Endothelial cell (in vitro differentiated cells): ENCODE measurements at regions not wholly inside any gene's neighbourhood (a gene's known extent, or its start where the extent isn't known, plus 50 kb on each side); places are given as distances from the start of the nearest gene placed in this dataset.

ENCODE experiments used
- DNase-seq: peaks from one replicate; pipeline ENCODE4 v3.0.0; 2021; ENCODE audit warnings: low spot score
- H3K27ac Mint-ChIP-seq: one replicate; pipeline ENCODE4 v1.8.0; 2021; ENCODE audit warnings: mixed read lengths, inconsistent platforms; ENCODE audit not compliant: unreplicated experiment
- H3K27me3 Mint-ChIP-seq: one replicate; pipeline ENCODE4 v1.8.0; 2021; ENCODE audit warnings: mild to moderate bottlenecking, moderate library complexity, mixed read lengths, inconsistent platforms; ENCODE audit not compliant: unreplicated experiment
- H3K36me3 Mint-ChIP-seq: one replicate; pipeline ENCODE4 v1.8.0; 2021; ENCODE audit warnings: mild to moderate bottlenecking, low read depth, mixed read lengths, inconsistent platforms; ENCODE audit not compliant: unreplicated experiment
- H3K4me1 Mint-ChIP-seq: one replicate; pipeline ENCODE4 v1.8.0; 2021; ENCODE audit warnings: mild to moderate bottlenecking, mixed read lengths, inconsistent platforms; ENCODE audit not compliant: unreplicated experiment
- H3K4me3 Mint-ChIP-seq: one replicate; pipeline ENCODE4 v1.8.0; 2021; ENCODE audit warnings: mild to moderate bottlenecking, mixed read lengths, inconsistent platforms; ENCODE audit not compliant: unreplicated experiment
- H3K9me3 Mint-ChIP-seq: one replicate; pipeline ENCODE4 v1.8.0; 2021; ENCODE audit warnings: mixed read lengths, inconsistent platforms; ENCODE audit not compliant: unreplicated experiment
- CTCF ChIP-seq: fragments of 200-600 bp; sonication (generic); IDR thresholded peaks from one replicate; pipeline ENCODE4 v1.5.0; 2021; ENCODE audit warnings: antibody characterized with exemption; ENCODE audit not compliant: unreplicated experiment

GRCh38 chr4:159497936-159498335 lies 395.1 kb downstream of the RAPGEF2 start:
- no peaks in the 10 kb centered on the region for H3K36me3 Mint-ChIP-seq
- no peak overlapping the region for H3K4me3 Mint-ChIP-seq
- H3K4me1 Mint-ChIP-seq, result no peaks in the 10 kb centered on the region
- H3K9me3 Mint-ChIP-seq, result peaks cover 6% of the 10 kb centered on the region
- DNase-seq, result no peak
- TF ChIP-seq CTCF, result no peak
- H3K27me3 Mint-ChIP-seq, result peaks cover 3% of the 10 kb centered on the region
- H3K27ac Mint-ChIP-seq, result no peak overlapping the region

GRCh38 chr4:159498446-159499115 lies 395.7 kb downstream of the RAPGEF2 start:
- Mint-ChIP-seq H3K4me3 (no peak overlapping the region), H3K27ac (no peak overlapping the region), H3K4me1 (no peaks in the 10 kb centered on the region), H3K9me3 (no peaks in the 10 kb centered on the region), H3K36me3 (no peaks in the 10 kb centered on the region), H3K27me3 (no peaks in the 10 kb centered on the region)
- no peak for DNase-seq
- no peak for TF ChIP-seq CTCF

GRCh38 chr4:159500861-159501260 lies 398.0 kb downstream of the RAPGEF2 start:
- DNase-seq, result no peak
- no peak overlapping the region for H3K27ac Mint-ChIP-seq
- H3K36me3 Mint-ChIP-seq, result no peaks in the 10 kb centered on the region
- TF ChIP-seq CTCF, result no peak
- peaks cover 4% of the 10 kb centered on the region for H3K4me1 Mint-ChIP-seq
- H3K9me3 Mint-ChIP-seq, result no peaks in the 10 kb centered on the region
- no peak overlapping the region for H3K4me3 Mint-ChIP-seq
- H3K27me3 Mint-ChIP-seq, result no peaks in the 10 kb centered on the region

GRCh38 chr4:159503236-159504008 lies 400.5 kb downstream of the RAPGEF2 start:
- DNase-seq, result no peak
- Mint-ChIP-seq H3K4me1 (peaks cover 4% of the 10 kb centered on the region), H3K9me3 (no peaks in the 10 kb centered on the region), H3K27me3 (no peaks in the 10 kb centered on the region), H3K27ac (no peak overlapping the region), H3K4me3 (no peak overlapping the region), H3K36me3 (no peaks in the 10 kb centered on the region)
- TF ChIP-seq CTCF, result no peak

GRCh38 chr4:159504684-159505083 lies 401.8 kb downstream of the RAPGEF2 start:
- H3K36me3 Mint-ChIP-seq, result no peaks in the 10 kb centered on the region
- H3K27me3 Mint-ChIP-seq, result no peaks in the 10 kb centered on the region
- H3K27ac Mint-ChIP-seq, result no peak overlapping the region
- H3K4me3 Mint-ChIP-seq, result no peak overlapping the region
- DNase-seq, result no peak
- H3K9me3 Mint-ChIP-seq, result no peaks in the 10 kb centered on the region
- peaks cover 4% of the 10 kb centered on the region for H3K4me1 Mint-ChIP-seq
- TF ChIP-seq CTCF, result no peak
